H1 (cell line): ENCODE measurements at regions not wholly inside any gene's neighbourhood (a gene's known extent, or its start where the extent isn't known, plus 50 kb on each side); places are given as distances from the start of the nearest gene placed in this dataset.

ENCODE experiments used
- CTCF ChIA-PET: fragments of 300-600 bp; sonication (Branson Sonifier 250); formaldehyde crosslinking; loops from one replicate; lab custom pipeline; 2021; ENCODE audit not compliant: partially characterized antibody; lab: Charles Lee
- POLR2A ChIA-PET: fragments of 300-600 bp; sonication (Branson Sonifier 250); formaldehyde crosslinking; loops from one replicate; lab custom pipeline; 2021; ENCODE audit warnings: inconsistent platforms; ENCODE audit not compliant: partially characterized antibody; lab: Charles Lee
- DNase-seq, 2 experiments: peaks; one replicate each; pipeline versions ENCODE4 v3.0.0 to v3.0.0-alpha.2; 2010 to 2022; ENCODE audit warnings: low spot score in 2 of 2, low read depth in 1 of 2, mixed read lengths in 1 of 2
- FAIRE-seq: peaks from 2 replicates; lab custom pipeline; 2011; peaks lifted over from hg19 to GRCh38; lab: Jason Lieb, UNC
- H2AFZ ChIP-seq: 2 replicates; pipeline ENCODE4 v1.8.1; 2012; ENCODE audit warnings: low read length, inconsistent platforms
- H2AK5ac ChIP-seq: 2 replicates; pipeline ENCODE4 v1.6.1; 2013; ENCODE audit warnings: low read depth, low read length
- H2BK120ac ChIP-seq: replicated peaks from 2 replicates; pipeline ENCODE3; 2013; ENCODE audit warnings: low read depth, low read length, inconsistent platforms
- H2BK12ac ChIP-seq: 2 replicates; pipeline ENCODE4 v1.6.1; 2013; ENCODE audit warnings: low read depth, low read length
- H2BK15ac ChIP-seq: 2 replicates; pipeline ENCODE4 v1.6.1; 2013; ENCODE audit warnings: low read length
- H2BK20ac ChIP-seq: 2 replicates; pipeline ENCODE4 v1.6.1; 2013; ENCODE audit warnings: low read length
- H2BK5ac ChIP-seq: 2 replicates; pipeline ENCODE4 v1.6.1; 2013; ENCODE audit warnings: low read depth, low read length
- H3K14ac ChIP-seq: 2 replicates; pipeline ENCODE4 v1.6.1; 2013; ENCODE audit warnings: inconsistent platforms; ENCODE audit not compliant: insufficient read length
- H3K18ac ChIP-seq: 2 replicates; pipeline ENCODE4 v1.6.1; 2013; ENCODE audit warnings: low read length; ENCODE audit errors: extremely low read depth
- H3K23ac ChIP-seq: 2 replicates; pipeline ENCODE4 v1.6.1; 2013; ENCODE audit warnings: inconsistent platforms; ENCODE audit not compliant: insufficient read length
- H3K23me2 ChIP-seq: 2 replicates; pipeline ENCODE4 v1.6.1; 2013; ENCODE audit warnings: low read depth, low read length
- H3K27ac ChIP-seq: 2 replicates; pipeline ENCODE4 v1.6.1; 2011; ENCODE audit warnings: low read depth, low read length, inconsistent platforms
- H3K27me3 ChIP-seq, 4 experiments: replicated peaks in 1 of 4; 1 replicate in 1 of 4; 2 replicates in 3 of 4; pipeline versions ENCODE4 v1.6.1 to v1.8.1; 2011 to 2013; ENCODE audit warnings: low read length in 3 of 4, mild to moderate bottlenecking in 3 of 4, inconsistent platforms in 2 of 4, mixed read lengths in 2 of 4, moderate library complexity in 1 of 4; ENCODE audit not compliant: control insufficient read depth in 3 of 4, insufficient read depth in 3 of 4; ENCODE audit errors: extremely low read depth in 1 of 4
- H3K36me3 ChIP-seq, 4 experiments: 2 replicates each; pipeline versions ENCODE4 v1.6.1 to v1.8.1; 2011 to 2013; ENCODE audit warnings: mild to moderate bottlenecking in 4 of 4, low read length in 3 of 4, moderate library complexity in 2 of 4, control low read depth in 1 of 4, inconsistent platforms in 1 of 4; ENCODE audit not compliant: insufficient read depth in 4 of 4, control insufficient read depth in 2 of 4
- H3K4ac ChIP-seq: replicated peaks from 2 replicates; pipeline ENCODE3; 2013; ENCODE audit warnings: low read length, low read depth, mixed read lengths, inconsistent platforms; ENCODE audit not compliant: insufficient read length
- H3K4me1 ChIP-seq, 4 experiments: replicated peaks in 1 of 4; 1 replicate in 1 of 4; 2 replicates in 3 of 4; pipeline versions ENCODE4 v1.6.1 to v1.8.1; 2011 to 2013; ENCODE audit warnings: low read length in 3 of 4, inconsistent platforms in 2 of 4, mixed read lengths in 1 of 4; ENCODE audit not compliant: insufficient read depth in 4 of 4, control insufficient read depth in 3 of 4
- H3K4me2 ChIP-seq, 2 experiments: 2 replicates each; pipeline versions ENCODE4 v1.6.1 to v1.8.1; 2011 to 2013; ENCODE audit warnings: low read depth in 2 of 2, low read length in 2 of 2, control low read depth in 1 of 2, inconsistent platforms in 1 of 2, mild to moderate bottlenecking in 1 of 2; ENCODE audit not compliant: insufficient read depth in 1 of 2
- H3K4me3 ChIP-seq, 4 experiments: fragments of 200-600, 300-600 bp in 1 of 4; sonication (generic), shearing (Covaris generic), sonication (Bioruptor Twin) in 1 of 4; 2 replicates each; pipeline versions ENCODE4 v1.5.1 to v1.8.1; 2011 to 2016; ENCODE audit warnings: low read length in 4 of 4, low read depth in 3 of 4, control low read depth in 2 of 4, inconsistent platforms in 2 of 4, mild to moderate bottlenecking in 2 of 4, mixed read lengths in 1 of 4, moderate library complexity in 1 of 4; ENCODE audit not compliant: insufficient read depth in 2 of 4; ENCODE audit errors: extremely low read depth in 1 of 4
- H3K56ac ChIP-seq: replicated peaks from 2 replicates; pipeline ENCODE3; 2013; ENCODE audit warnings: low read depth, mild to moderate bottlenecking, mixed read lengths, low read length, inconsistent platforms; ENCODE audit not compliant: insufficient read length
- H3K79me1 ChIP-seq: 2 replicates; pipeline ENCODE4 v1.6.1; 2013; ENCODE audit warnings: low read depth, low read length, control low read depth
- H3K79me2 ChIP-seq, 2 experiments: 2 replicates each; pipeline versions ENCODE4 v1.6.1 to v1.8.1; 2012 to 2013; ENCODE audit warnings: low read length in 2 of 2, mild to moderate bottlenecking in 2 of 2, inconsistent platforms in 1 of 2; ENCODE audit not compliant: insufficient read depth in 2 of 2, control insufficient read depth in 1 of 2
- H3K9ac ChIP-seq, 4 experiments: replicated peaks in 1 of 4; 1 replicate in 1 of 4; 2 replicates in 3 of 4; pipeline versions ENCODE4 v1.6.1 to v1.8.1; 2011 to 2013; ENCODE audit warnings: low read depth in 3 of 4, low read length in 3 of 4, control low read depth in 2 of 4, mild to moderate bottlenecking in 2 of 4, moderate library complexity in 2 of 4, inconsistent platforms in 1 of 4; ENCODE audit errors: extremely low read depth in 1 of 4
- H3K9me3 ChIP-seq, 2 experiments: 2 replicates each; pipeline versions ENCODE4 v1.6.1 to v1.8.1; 2012 to 2013; ENCODE audit warnings: mild to moderate bottlenecking in 2 of 2, moderate library complexity in 2 of 2, control low read depth in 1 of 2, inconsistent platforms in 1 of 2, low read depth in 1 of 2, low read length in 1 of 2, mixed read lengths in 1 of 2; ENCODE audit not compliant: insufficient read depth in 2 of 2
- H4K20me1 ChIP-seq, 2 experiments: replicated peaks in 1 of 2; 2 replicates each; pipeline versions ENCODE3 to v1.8.1; 2011 to 2013; ENCODE audit warnings: inconsistent platforms in 2 of 2, low read length in 2 of 2, mild to moderate bottlenecking in 1 of 2; ENCODE audit not compliant: insufficient read depth in 2 of 2, control insufficient read depth in 1 of 2
- H4K5ac ChIP-seq: 2 replicates; pipeline ENCODE4 v1.6.1; 2013; ENCODE audit warnings: low read length, low read depth, mixed read lengths, inconsistent platforms; ENCODE audit not compliant: insufficient read length
- H4K8ac ChIP-seq: 2 replicates; pipeline ENCODE4 v1.8.0; 2013; ENCODE audit warnings: mild to moderate bottlenecking, moderate library complexity, low read length, inconsistent platforms; ENCODE audit not compliant: insufficient read depth; ENCODE audit errors: extremely low read depth
- H4K91ac ChIP-seq: replicated peaks from 2 replicates; pipeline ENCODE3; 2013; ENCODE audit warnings: low read length, mixed read lengths, inconsistent platforms; ENCODE audit not compliant: insufficient read length
- ASH2L ChIP-seq: fragments of 200-600, 300-600 bp; sonication (generic); IDR thresholded peaks from one replicate; pipeline ENCODE4 v1.7.1; 2017; ENCODE audit warnings: low read length
- E2F6 ChIP-seq: IDR thresholded peaks from 2 replicates; pipeline ENCODE4 v1.6.1; 2012; ENCODE audit warnings: inconsistent platforms
- SIN3A ChIP-seq, 2 experiments: IDR thresholded peaks in 1 of 2; conservative IDR thresholded peaks in 1 of 2; 2 replicates each; pipeline ENCODE4 v1.6.1; 2011 to 2012; ENCODE audit warnings: low read length in 2 of 2, improper control_type of control experiment in 1 of 2, low read depth in 1 of 2, mild to moderate bottlenecking in 1 of 2
- SP2 ChIP-seq: IDR thresholded peaks from 2 replicates; pipeline ENCODE4 v1.6.1; 2012; ENCODE audit warnings: mild to moderate bottlenecking, low read length, inconsistent platforms
- TAF7 ChIP-seq: optimal IDR thresholded peaks from 2 replicates; pipeline ENCODE3; 2011; ENCODE audit warnings: low read depth, mild to moderate bottlenecking, inconsistent platforms, low read length, moderate library complexity, borderline replicate concordance
- ZNF274 ChIP-seq: IDR thresholded peaks from 2 replicates; pipeline ENCODE4 v1.7.0; 2012; ENCODE audit warnings: low read length, borderline replicate concordance; ENCODE audit errors: extremely low read depth
- WGBS, 2 experiments: shearing (Covaris generic) in 1 of 2; methylation state at CpG; one replicate each; pipeline versions ENCODE4 v1.1.6 to v1.1.7; 2013 to 2015; ENCODE audit warnings: low lambda C conversion rate in 2 of 2, mixed read lengths in 2 of 2, inconsistent platforms in 1 of 2, low coverage in 1 of 2, missing lambda C conversion rate in 1 of 2; ENCODE audit not compliant: insufficient replicate concordance in 2 of 2, insufficient coverage in 1 of 2, insufficient read length in 1 of 2; ENCODE audit errors: extremely low coverage in 1 of 2, missing lambda C conversion rate in 1 of 2; 5-methylcytosine and 5-hydroxymethylcytosine counted together
- TF ChIP-seq, protein P1 (sequence below): IDR thresholded peaks from 2 replicates; pipeline ENCODE4 v1.6.1; 2012; ENCODE audit warnings: inconsistent platforms

- Histone ChIP-seq H4K20me1 (no peaks in the 10 kb centered on the region), H3K27ac (no peak overlapping the region), H3K79me1 (no peaks in the 10 kb centered on the region), H4K8ac (no peak overlapping the region), H3K23me2 (no peaks in the 10 kb centered on the region; the same call in 1 of the 2 replicates), H4K91ac (no peak overlapping the region), H3K23ac (no peak overlapping the region), H3K4me1 (no peaks in the 10 kb centered on the region), H2AK5ac (no peak overlapping the region), H3K18ac (no peak overlapping the region), H3K9ac (peak overlapping the region in 1 of 4 experiments; percentile 15; a peak in 2 of 7 replicates), H3K27me3 (no peaks in the 10 kb centered on the region), H3K56ac (no peak overlapping the region), H3K36me3 (no peaks in the 10 kb centered on the region), H3K4me3 (no peak overlapping the region), H2BK120ac (no peak overlapping the region), H3K14ac (no peak overlapping the region), H2BK12ac (no peak overlapping the region), H3K4me2 (no peak overlapping the region), H4K5ac (no peak overlapping the region), H2BK5ac (no peak overlapping the region), H2AFZ (no peak overlapping the region), H3K4ac (no peak overlapping the region), H3K9me3 (no peaks in the 10 kb centered on the region), H3K79me2 (no peaks in the 10 kb centered on the region), H2BK15ac (no peak overlapping the region), H2BK20ac (no peak overlapping the region)
- TF ChIP-seq, protein P1, sequence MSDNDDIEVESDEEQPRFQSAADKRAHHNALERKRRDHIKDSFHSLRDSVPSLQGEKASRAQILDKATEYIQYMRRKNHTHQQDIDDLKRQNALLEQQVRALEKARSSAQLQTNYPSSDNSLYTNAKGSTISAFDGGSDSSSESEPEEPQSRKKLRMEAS: no peak
- TF ChIP-seq TAF7 (no peak), SP2 (no peak), ZNF274 (no peak), E2F6 (0 out of 2 replicates have a peak, but pooled peaks have one; percentile 31), ASH2L (no peak), SIN3A (conservative IDR thresholded peaks at IDR 0.05 in 1 of 2, IDR thresholded peaks at IDR 0.05 in 1 of 2; ENCODE audit: low read depth in 1 of 2, low read length in 2 of 2) (no peak)
- POLR2A ChIA-PET: no interaction called here
- FAIRE-seq (no peak), DNase-seq (no peak)
- 74% methylated on average over 7 of the region's 7 CpGs; no CpG with 5 or more reads in 1 of the 2 experiments for WGBS, 2 experiments
- CTCF ChIA-PET: interaction anchor here (0.7 to 3.9 kb wide), 13 partner anchors 13 to 734 kb away, joined by 3 to 39 read pairs (median 5); no protein-coding TSS in a partner anchor
These were observed 496.0 kb upstream of the LARGE1 start for GRCh38 chr22:34416022-34416860.
